ENCODE measurements at regions not wholly inside any gene's neighbourhood (a gene's known extent, or its start where the extent isn't known, plus 50 kb on each side); places are given as distances from the start of the nearest gene placed in this dataset.
"Not testable (repeated sequence)": the region's sequence is repeated elsewhere in the genome, so short reads cannot be mapped to it uniquely, and the experiment has no call there.

- intact Hi-C loops (cut with micrococcal nuclease; ENCODE audit: unreplicated experiment): no loop called here
- no peaks in the 10 kb centered on the region for H3K27me3 ChIP-seq (replicated peaks; ENCODE audit: control insufficient read depth, insufficient read depth, low read length)
- DNase-seq: no peak
- BruUV-seq (replicated peaks): no TSS peak
- Mint-ChIP-seq H3K36me3 (ENCODE audit: insufficient read depth, unreplicated experiment) (no peaks in the 10 kb centered on the region), H3K4me1 (ENCODE audit: low read depth, unreplicated experiment) (no peaks in the 10 kb centered on the region), H3K27ac (ENCODE audit: unreplicated experiment) (no peak overlapping the region), H3K9me3 (ENCODE audit: unreplicated experiment) (no peaks in the 10 kb centered on the region), H3K27me3 (ENCODE audit: insufficient read depth, unreplicated experiment) (no peaks in the 10 kb centered on the region), H3K4me3 (ENCODE audit: unreplicated experiment) (no peak overlapping the region)
- no peaks in the 10 kb centered on the region for H3K4me1 ChIP-seq
- ChIA-PET CTCF (no interaction called here), POLR2A (no interaction called here)
- H3K36me3 ChIP-seq (ENCODE audit: control insufficient read depth, insufficient read depth, low read length): no peaks in the 10 kb centered on the region
- H3K9me3 ChIP-seq: no peaks in the 10 kb centered on the region
- TF ChIP-seq, protein P1, sequence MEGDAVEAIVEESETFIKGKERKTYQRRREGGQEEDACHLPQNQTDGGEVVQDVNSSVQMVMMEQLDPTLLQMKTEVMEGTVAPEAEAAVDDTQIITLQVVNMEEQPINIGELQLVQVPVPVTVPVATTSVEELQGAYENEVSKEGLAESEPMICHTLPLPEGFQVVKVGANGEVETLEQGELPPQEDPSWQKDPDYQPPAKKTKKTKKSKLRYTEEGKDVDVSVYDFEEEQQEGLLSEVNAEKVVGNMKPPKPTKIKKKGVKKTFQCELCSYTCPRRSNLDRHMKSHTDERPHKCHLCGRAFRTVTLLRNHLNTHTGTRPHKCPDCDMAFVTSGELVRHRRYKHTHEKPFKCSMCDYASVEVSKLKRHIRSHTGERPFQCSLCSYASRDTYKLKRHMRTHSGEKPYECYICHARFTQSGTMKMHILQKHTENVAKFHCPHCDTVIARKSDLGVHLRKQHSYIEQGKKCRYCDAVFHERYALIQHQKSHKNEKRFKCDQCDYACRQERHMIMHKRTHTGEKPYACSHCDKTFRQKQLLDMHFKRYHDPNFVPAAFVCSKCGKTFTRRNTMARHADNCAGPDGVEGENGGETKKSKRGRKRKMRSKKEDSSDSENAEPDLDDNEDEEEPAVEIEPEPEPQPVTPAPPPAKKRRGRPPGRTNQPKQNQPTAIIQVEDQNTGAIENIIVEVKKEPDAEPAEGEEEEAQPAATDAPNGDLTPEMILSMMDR (IDR thresholded peaks at IDR 0.05; ENCODE audit: insufficient read depth in 1 of 2, low read depth in 1 of 2, low read length in 1 of 2, severe bottlenecking in 1 of 2, unreplicated experiment in 1 of 2): no peak
- H3K4me3 ChIP-seq (ENCODE audit: low read depth, low read length): no peak overlapping the region
Measured at GRCh38 chr12:59329462-59329861, 266.4 kb upstream of the SLC16A7 start.

GRCh38 chr12:59328395-59329075, 267.3 kb upstream of the SLC16A7 start:
- H3K27me3 ChIP-seq (replicated peaks; ENCODE audit: control insufficient read depth, insufficient read depth, low read length); H3K36me3 Mint-ChIP-seq (ENCODE audit: insufficient read depth, unreplicated experiment); POLR2A ChIA-PET; H3K4me3 ChIP-seq (ENCODE audit: low read depth, low read length); H3K4me3 Mint-ChIP-seq (ENCODE audit: unreplicated experiment); H3K9me3 ChIP-seq; H3K9me3 Mint-ChIP-seq (ENCODE audit: unreplicated experiment); H3K36me3 ChIP-seq (ENCODE audit: control insufficient read depth, insufficient read depth, low read length); H3K4me1 Mint-ChIP-seq (ENCODE audit: low read depth, unreplicated experiment); H3K27ac Mint-ChIP-seq (ENCODE audit: unreplicated experiment); H3K4me1 ChIP-seq; CTCF ChIA-PET; BruUV-seq (replicated peaks); H3K27me3 Mint-ChIP-seq (ENCODE audit: insufficient read depth, unreplicated experiment); DNase-seq; intact Hi-C loops (cut with micrococcal nuclease; ENCODE audit: unreplicated experiment): not testable (repeated sequence)

DNA sequence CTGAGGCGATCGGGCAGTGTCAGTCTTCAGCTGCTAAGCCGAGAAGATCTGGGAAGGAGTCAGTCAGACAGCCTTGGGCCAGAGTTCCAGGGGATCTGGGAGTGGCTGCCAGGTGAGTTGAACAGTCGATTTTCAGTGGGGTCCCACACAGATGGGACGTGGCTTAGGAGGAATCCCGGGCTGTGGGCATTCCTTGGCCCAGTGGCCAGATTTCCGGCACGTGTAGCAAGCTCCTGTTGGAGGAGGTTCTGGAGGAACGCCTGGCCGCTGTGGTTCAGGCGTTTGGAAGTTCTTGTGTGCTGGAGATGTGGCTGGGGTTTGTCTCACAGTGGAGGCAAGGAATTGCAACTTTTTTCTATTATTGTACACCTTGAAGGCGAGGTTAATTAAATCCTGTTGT, 269.4 kb upstream of the SLC16A7 start:
- H3K9me3 ChIP-seq; POLR2A ChIA-PET; H3K36me3 ChIP-seq (ENCODE audit: control insufficient read depth, insufficient read depth, low read length); H3K27me3 ChIP-seq (replicated peaks; ENCODE audit: control insufficient read depth, insufficient read depth, low read length); H3K4me3 ChIP-seq (ENCODE audit: low read depth, low read length); intact Hi-C loops (cut with micrococcal nuclease; ENCODE audit: unreplicated experiment); BruUV-seq (replicated peaks); H3K27ac Mint-ChIP-seq (ENCODE audit: unreplicated experiment); H3K4me1 Mint-ChIP-seq (ENCODE audit: low read depth, unreplicated experiment); H3K27me3 Mint-ChIP-seq (ENCODE audit: insufficient read depth, unreplicated experiment); H3K4me3 Mint-ChIP-seq (ENCODE audit: unreplicated experiment); DNase-seq; H3K36me3 Mint-ChIP-seq (ENCODE audit: insufficient read depth, unreplicated experiment); H3K4me1 ChIP-seq; CTCF ChIA-PET; H3K9me3 Mint-ChIP-seq (ENCODE audit: unreplicated experiment): not testable (repeated sequence)

GRCh38 chr12:59322473-59322872, 273.4 kb upstream of the SLC16A7 start:
- DNase-seq: no peak
- no peaks in the 10 kb centered on the region for H3K36me3 ChIP-seq (ENCODE audit: control insufficient read depth, insufficient read depth, low read length)
- ChIA-PET POLR2A (no interaction called here), CTCF (no interaction called here)
- BruUV-seq (replicated peaks): no TSS peak
- TF ChIP-seq, protein P1 (IDR thresholded peaks at IDR 0.05; ENCODE audit: insufficient read depth in 1 of 2, low read depth in 1 of 2, low read length in 1 of 2, severe bottlenecking in 1 of 2, unreplicated experiment in 1 of 2): no peak
- no peak overlapping the region for H3K27ac Mint-ChIP-seq (ENCODE audit: unreplicated experiment)
- H3K27me3 ChIP-seq (replicated peaks; ENCODE audit: control insufficient read depth, insufficient read depth, low read length): no peaks in the 10 kb centered on the region
- H3K9me3 ChIP-seq: no peaks in the 10 kb centered on the region
- H3K4me3 ChIP-seq (ENCODE audit: low read depth, low read length): no peak overlapping the region
- H3K27me3 Mint-ChIP-seq (ENCODE audit: insufficient read depth, unreplicated experiment): no peaks in the 10 kb centered on the region
- H3K4me1 Mint-ChIP-seq (ENCODE audit: low read depth, unreplicated experiment): no peaks in the 10 kb centered on the region
- H3K4me3 Mint-ChIP-seq (ENCODE audit: unreplicated experiment): no peak overlapping the region
- intact Hi-C loops (cut with micrococcal nuclease; ENCODE audit: unreplicated experiment): no loop called here
- H3K36me3 Mint-ChIP-seq (ENCODE audit: insufficient read depth, unreplicated experiment): no peaks in the 10 kb centered on the region
- no peaks in the 10 kb centered on the region for H3K4me1 ChIP-seq
- no peaks in the 10 kb centered on the region for H3K9me3 Mint-ChIP-seq (ENCODE audit: unreplicated experiment)

All from Caco-2 (cell line).